ENCODE measurements at regions not wholly inside any gene's neighbourhood (a gene's known extent, or its start where the extent isn't known, plus 50 kb on each side); places are given as distances from the start of the nearest gene placed in this dataset.

- Histone ChIP-seq H3K4me2 (ENCODE audit: control insufficient read depth, extremely low read depth, insufficient read depth, low read depth, low read length) (no peak overlapping the region), H3K9ac (ENCODE audit: control insufficient read depth, extremely low read depth, insufficient read depth, low read length) (no peak overlapping the region), H3K4me1 (ENCODE audit: control insufficient read depth, extremely low read depth, insufficient read depth, low read length) (no peaks in the 10 kb centered on the region), H3K27ac (ENCODE audit: control insufficient read depth, insufficient read depth, low read length) (no peak overlapping the region), H3K36me3 (ENCODE audit: control insufficient read depth in 2 of 2, extremely low read depth in 1 of 2, insufficient read depth in 2 of 2, low read length in 2 of 2) (no peaks in the 10 kb centered on the region), H3K79me2 (ENCODE audit: control insufficient read depth, insufficient read depth, low read length) (no peaks in the 10 kb centered on the region), H3K9me3 (ENCODE audit: control insufficient read depth, low read depth, low read length) (no peaks in the 10 kb centered on the region), H2AFZ (ENCODE audit: control insufficient read depth, low read length) (no peak overlapping the region), H3K27me3 (ENCODE audit: control insufficient read depth, extremely low read depth, insufficient read depth, low read length) (no peaks in the 10 kb centered on the region), H4K20me1 (ENCODE audit: control insufficient read depth, extremely low read depth, insufficient read depth, low read length) (no peaks in the 10 kb centered on the region), H3K4me3 (ENCODE audit: control insufficient read depth in 2 of 3, extremely low read depth in 1 of 3, insufficient read depth in 2 of 3, low read depth in 1 of 3, low read length in 3 of 3) (no peak overlapping the region), H3K9me1 (ENCODE audit: control insufficient read depth, extremely low read depth, insufficient read depth, low read length) (no peaks in the 10 kb centered on the region)
- DNase-seq (ENCODE audit: low read depth, low spot score) (no peak), FAIRE-seq (no peak)
- dilution Hi-C loops (cut with MboI; ENCODE audit: extremely low pct_ligation_motif_present, low sequenced_read_pairs): no loop called here
- TF ChIP-seq CTCF (optimal IDR thresholded peaks at IDR 0.05 in 1 of 3, IDR thresholded peaks at IDR 0.05 in 1 of 3, conservative IDR thresholded peaks at IDR 0.05 in 1 of 3; ENCODE audit: extremely low read depth in 1 of 3, insufficient read depth in 2 of 3, low read length in 3 of 3) (no peak), EZH2 (IDR thresholded peaks at IDR 0.05; ENCODE audit: low read length) (no peak)
Observed at GRCh38 chr15:62500325-62500724, 335.2 kb upstream of the C2CD4B start.

GRCh38 chr15:62502451-62502850, 337.4 kb upstream of the C2CD4B start:
- Histone ChIP-seq H4K20me1 (ENCODE audit: control insufficient read depth, extremely low read depth, insufficient read depth, low read length) (no peaks in the 10 kb centered on the region), H3K79me2 (ENCODE audit: control insufficient read depth, insufficient read depth, low read length) (no peaks in the 10 kb centered on the region), H3K27me3 (ENCODE audit: control insufficient read depth, extremely low read depth, insufficient read depth, low read length) (no peaks in the 10 kb centered on the region), H3K9ac (ENCODE audit: control insufficient read depth, extremely low read depth, insufficient read depth, low read length) (no peak overlapping the region), H3K9me1 (ENCODE audit: control insufficient read depth, extremely low read depth, insufficient read depth, low read length) (no peaks in the 10 kb centered on the region), H3K36me3 (ENCODE audit: control insufficient read depth in 2 of 2, extremely low read depth in 1 of 2, insufficient read depth in 2 of 2, low read length in 2 of 2) (no peaks in the 10 kb centered on the region), H3K4me1 (ENCODE audit: control insufficient read depth, extremely low read depth, insufficient read depth, low read length) (peaks cover 5% of the 10 kb centered on the region), H3K4me3 (ENCODE audit: control insufficient read depth in 2 of 3, extremely low read depth in 1 of 3, insufficient read depth in 2 of 3, low read depth in 1 of 3, low read length in 3 of 3) (no peak overlapping the region), H2AFZ (ENCODE audit: control insufficient read depth, low read length) (no peak overlapping the region), H3K9me3 (ENCODE audit: control insufficient read depth, low read depth, low read length) (no peaks in the 10 kb centered on the region), H3K27ac (ENCODE audit: control insufficient read depth, insufficient read depth, low read length) (no peak overlapping the region), H3K4me2 (ENCODE audit: control insufficient read depth, extremely low read depth, insufficient read depth, low read depth, low read length) (no peak overlapping the region)
- DNase-seq (ENCODE audit: low read depth, low spot score) (no peak), FAIRE-seq (no peak)
- dilution Hi-C loops (cut with MboI; ENCODE audit: extremely low pct_ligation_motif_present, low sequenced_read_pairs): no loop called here
- TF ChIP-seq CTCF (optimal IDR thresholded peaks at IDR 0.05 in 1 of 3, IDR thresholded peaks at IDR 0.05 in 1 of 3, conservative IDR thresholded peaks at IDR 0.05 in 1 of 3; ENCODE audit: extremely low read depth in 1 of 3, insufficient read depth in 2 of 3, low read length in 3 of 3) (no peak), EZH2 (IDR thresholded peaks at IDR 0.05; ENCODE audit: low read length) (no peak)

Data from keratinocyte (primary cell).